GM10248 (cell line): ENCODE measurements at regions not wholly inside any gene's neighbourhood (a gene's known extent, or its start where the extent isn't known, plus 50 kb on each side); places are given as distances from the start of the nearest gene placed in this dataset.

Experiments
- CTCF ChIA-PET: fragments of 300-600 bp; sonication (Branson Sonifier 250); formaldehyde crosslinking; extraction: SDS; loops from one replicate; lab custom pipeline; 2021; ENCODE audit warnings: antibody characterized with exemption; lab: Yijun Ruan, JAX
- POLR2A ChIA-PET: fragments of 350-650 bp; sonication (Branson Sonifier 250); formaldehyde crosslinking; extraction: SDS; loops from one replicate; lab custom pipeline; 2020; ENCODE audit warnings: antibody characterized with exemption; lab: Yijun Ruan, JAX
- DNase-seq: peaks from one replicate; pipeline ENCODE4 v3.0.0; 2012; ENCODE audit errors: extremely low spot score
- CTCF ChIP-seq: IDR thresholded peaks from 2 replicates; pipeline ENCODE4 v1.5.1; 2012; ENCODE audit warnings: mild to moderate bottlenecking, low read depth; ENCODE audit errors: extremely low read depth, missing control alignments, control extremely low read depth

DNA sequence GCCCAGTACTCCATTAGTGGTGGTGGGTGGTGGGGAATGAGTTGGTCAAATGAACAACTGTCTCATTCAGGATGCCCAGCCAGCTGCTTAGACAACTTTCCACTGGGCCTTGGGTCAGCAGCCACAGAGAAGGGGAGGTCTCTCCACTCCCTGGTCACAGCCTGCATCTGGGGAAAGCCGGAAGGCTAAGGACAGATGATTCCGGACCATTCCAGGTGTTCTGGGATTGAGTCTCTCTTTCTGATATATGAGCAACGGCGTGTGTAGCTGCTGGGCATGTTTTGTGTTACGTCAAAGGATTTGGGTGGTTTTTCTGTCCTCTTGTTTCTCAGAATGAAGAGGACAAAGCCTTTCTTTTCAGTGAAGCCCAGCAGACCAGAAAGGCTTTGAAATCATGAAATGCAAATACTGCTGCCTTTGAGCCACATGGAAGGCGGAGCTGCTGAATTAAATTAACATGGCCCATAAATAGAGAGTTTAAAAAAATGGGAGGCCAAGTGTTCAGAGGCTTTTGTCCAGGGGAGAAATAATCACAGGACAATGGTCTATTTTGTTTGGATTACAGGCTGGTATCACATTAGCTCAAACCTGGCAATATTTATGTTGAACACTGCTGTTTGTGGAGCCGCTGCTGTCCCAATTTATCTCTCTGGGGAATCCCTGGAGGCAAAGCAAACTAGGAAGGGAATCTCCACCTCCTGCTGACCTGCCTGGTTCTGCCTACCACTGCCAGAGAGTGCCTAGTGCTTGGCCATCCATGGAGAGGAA is 234.4 kb upstream of the E2F8 start:
- peak; percentile 67 for DNase-seq
- POLR2A ChIA-PET: interaction anchor here (0.6 kb wide), 1 partner anchor 303 kb away, joined by 5 read pairs; no protein-coding TSS in a partner anchor
- no peak for TF ChIP-seq CTCF
- CTCF ChIA-PET: interaction anchor here (3.3 kb wide), 1 partner anchor 12 kb away, joined by 22 read pairs; no protein-coding TSS in a partner anchor

DNA sequence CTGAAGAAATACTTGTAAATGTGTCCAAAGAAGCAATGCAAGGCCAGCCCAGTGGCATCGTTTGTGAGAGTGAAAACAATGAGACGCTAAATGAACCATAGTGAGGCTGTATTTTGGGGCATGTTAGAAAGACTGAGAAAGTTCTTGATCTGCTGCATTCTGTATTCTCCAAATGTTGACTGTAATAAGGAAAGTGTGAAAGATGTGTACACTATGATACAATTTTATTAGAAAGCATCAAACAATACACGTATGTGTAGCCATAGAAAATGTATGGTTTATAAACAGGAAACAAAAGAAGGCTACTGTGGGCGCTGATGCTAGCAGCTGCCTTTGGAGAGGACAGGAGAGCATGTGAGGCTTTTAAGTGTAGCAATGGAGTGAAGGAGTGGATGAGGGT is 233.5 kb upstream of the E2F8 start:
- CTCF ChIA-PET: interaction anchor here (3.3 kb wide), 1 partner anchor 11 kb away, joined by 22 read pairs; no protein-coding TSS in a partner anchor
- no peak for TF ChIP-seq CTCF
- DNase-seq: no peak
- POLR2A ChIA-PET: no interaction called here

DNA sequence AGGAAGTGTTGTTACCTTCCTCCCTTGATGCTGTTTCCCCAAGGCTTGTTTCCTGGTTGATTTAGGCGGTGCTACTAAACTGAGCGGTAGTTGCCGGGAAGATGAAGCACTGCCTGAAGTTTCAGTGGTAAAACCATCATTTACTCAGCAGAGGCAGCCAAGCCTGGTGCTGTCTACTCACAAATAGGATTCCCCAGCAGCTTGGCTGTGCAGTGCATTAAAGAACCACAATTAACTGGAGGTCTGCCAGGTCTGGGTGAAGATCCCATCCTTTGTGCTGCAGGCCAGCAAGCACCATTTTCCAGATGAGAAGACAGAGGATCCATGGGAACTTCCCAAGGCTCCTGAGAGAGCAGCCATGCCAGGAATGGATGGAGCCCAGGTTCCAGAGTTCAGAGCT is 231.9 kb upstream of the E2F8 start:
- TF ChIP-seq CTCF: no peak
- POLR2A ChIA-PET: no interaction called here
- CTCF ChIA-PET: interaction anchor here (1.0 to 3.3 kb wide), 3 partner anchors 9 to 30 kb away, joined by 3 to 22 read pairs (median 4); no protein-coding TSS in a partner anchor
- DNase-seq: no peak

DNA sequence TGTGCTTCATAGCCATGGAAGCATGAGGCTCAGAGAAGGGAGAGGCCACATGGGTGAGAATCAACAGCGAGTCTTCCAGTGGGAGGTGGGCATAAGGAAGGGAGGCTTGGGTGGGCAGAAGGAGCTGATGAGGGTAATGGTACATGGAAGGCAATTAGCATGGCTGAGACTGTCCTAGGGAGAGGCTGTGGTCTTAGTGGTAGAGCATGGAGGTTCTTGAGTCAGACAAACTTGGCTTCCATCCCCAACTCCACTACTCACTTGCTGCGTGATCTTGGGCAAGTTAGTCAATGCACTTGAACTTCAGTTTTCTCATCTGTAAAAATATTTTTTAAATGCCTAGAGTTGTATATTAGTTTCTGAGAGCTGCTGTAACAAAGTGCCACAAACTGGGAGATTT is 227.2 kb upstream of the E2F8 start:
- no peak for TF ChIP-seq CTCF
- DNase-seq: no peak
- ChIA-PET CTCF (no interaction called here), POLR2A (no interaction called here)

DNA sequence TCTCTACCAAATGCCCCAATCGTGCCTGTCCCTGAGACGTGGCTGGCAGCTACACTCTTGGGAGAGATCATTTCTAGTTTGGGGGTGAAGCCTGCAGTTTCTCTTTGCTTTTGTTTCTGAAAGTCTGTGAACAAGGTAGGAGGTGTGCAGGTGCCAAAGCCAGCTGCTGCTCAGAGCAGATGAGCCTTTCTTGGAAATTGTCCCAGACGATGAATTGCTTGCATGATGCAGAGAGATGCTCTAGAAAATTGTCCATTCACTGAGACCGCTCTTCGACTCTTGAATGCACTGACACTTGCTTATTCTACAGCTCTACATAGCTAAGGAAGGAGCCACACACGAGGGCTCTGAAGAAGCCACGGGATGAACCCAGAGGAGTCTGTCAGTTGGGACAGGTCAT is 225.6 kb upstream of the E2F8 start:
- no peak for DNase-seq
- ChIA-PET POLR2A (no interaction called here), CTCF (interaction anchor here (1.2 to 2.3 kb wide), 3 partner anchors 11 to 43 kb away, joined by 3 to 10 read pairs (median 3); no protein-coding TSS in a partner anchor)
- no peak for TF ChIP-seq CTCF

- ChIA-PET POLR2A (no interaction called here), CTCF (interaction anchor here (1.3 to 3.8 kb wide), 4 partner anchors 10 to 43 kb away, joined by 3 to 22 read pairs (median 3); no protein-coding TSS in a partner anchor)
- DNase-seq: no peak
- TF ChIP-seq CTCF: no peak
These were observed 223.2 kb upstream of the E2F8 start for GRCh38 chr11:19463976-19464375.
